HUES64 (cell line): ENCODE measurements at regions not wholly inside any gene's neighbourhood (a gene's known extent, or its start where the extent isn't known, plus 50 kb on each side); places are given as distances from the start of the nearest gene placed in this dataset.

Experiments used
- H3K27ac ChIP-seq: 2 replicates; pipeline ENCODE4 v1.7.0; 2013; ENCODE audit warnings: low read depth, low read length, inconsistent platforms
- H3K27me3 ChIP-seq: 2 replicates; pipeline ENCODE4 v1.6.1; 2013; ENCODE audit warnings: mild to moderate bottlenecking, low read length; ENCODE audit not compliant: insufficient read depth
- H3K36me3 ChIP-seq: 2 replicates; pipeline ENCODE4 v1.6.1; 2013; ENCODE audit warnings: mild to moderate bottlenecking, low read length; ENCODE audit not compliant: insufficient read depth
- H3K4me1 ChIP-seq: 2 replicates; pipeline ENCODE4 v1.6.1; 2013; ENCODE audit warnings: mild to moderate bottlenecking, low read length, moderate library complexity; ENCODE audit not compliant: insufficient read depth
- H3K4me3 ChIP-seq: 2 replicates; pipeline ENCODE4 v1.5.1; 2013; ENCODE audit warnings: mild to moderate bottlenecking, low read length, moderate library complexity
- H3K9ac ChIP-seq: 2 replicates; pipeline ENCODE4 v1.6.1; 2013; ENCODE audit warnings: mild to moderate bottlenecking, low read depth, low read length
- H3K9me3 ChIP-seq: 2 replicates; pipeline ENCODE4 v1.6.1; 2013; ENCODE audit warnings: low read depth, low read length; ENCODE audit not compliant: insufficient read depth
- WGBS: fragments of 150-250, 120-280 bp; methylation state at CpG from one replicate; pipeline ENCODE4 v1.1.7; 2013; ENCODE audit warnings: missing lambda C conversion rate; 5-methylcytosine and 5-hydroxymethylcytosine counted together

DNA sequence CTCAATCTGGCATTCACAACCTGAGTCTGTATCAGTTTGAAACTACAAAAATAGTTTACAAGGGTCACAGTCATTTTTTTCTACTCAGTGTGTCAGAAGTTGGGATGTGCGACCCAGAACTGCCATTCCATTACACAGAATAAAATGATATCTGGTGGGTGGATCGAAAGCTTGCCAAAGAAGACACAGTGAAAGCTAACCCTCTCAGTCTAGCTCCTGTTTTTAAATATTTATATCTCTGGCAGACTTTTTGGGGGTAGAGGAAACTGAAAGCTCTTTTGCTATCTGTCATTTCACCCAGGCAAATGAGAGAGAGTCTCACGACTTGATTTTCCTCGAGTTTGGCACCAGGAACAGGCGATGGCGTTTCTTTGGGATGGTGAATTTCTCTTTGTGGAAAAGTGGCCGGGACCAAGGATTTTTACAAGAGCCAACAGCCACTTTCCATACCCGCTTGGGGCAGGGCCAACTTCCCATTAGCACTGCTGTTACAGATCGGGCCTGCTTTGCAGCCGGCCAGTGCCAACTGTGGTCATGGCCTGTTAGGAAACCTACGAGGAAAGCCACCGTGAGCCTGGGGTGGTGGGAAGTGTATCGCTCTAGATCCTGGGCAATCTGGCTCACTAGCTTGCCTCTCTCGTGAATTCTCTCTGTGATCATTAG, 185.5 kb upstream of the NFIA start:
- Histone ChIP-seq H3K9me3 (no peaks in the 10 kb centered on the region), H3K4me3 (no peak overlapping the region), H3K9ac (no peak overlapping the region), H3K27ac (no peak overlapping the region), H3K27me3 (no peaks in the 10 kb centered on the region), H3K36me3 (no peaks in the 10 kb centered on the region), H3K4me1 (peaks cover 40% of the 10 kb centered on the region)
- WGBS: 93% methylated on average over 14 of the region's 14 CpGs

DNA sequence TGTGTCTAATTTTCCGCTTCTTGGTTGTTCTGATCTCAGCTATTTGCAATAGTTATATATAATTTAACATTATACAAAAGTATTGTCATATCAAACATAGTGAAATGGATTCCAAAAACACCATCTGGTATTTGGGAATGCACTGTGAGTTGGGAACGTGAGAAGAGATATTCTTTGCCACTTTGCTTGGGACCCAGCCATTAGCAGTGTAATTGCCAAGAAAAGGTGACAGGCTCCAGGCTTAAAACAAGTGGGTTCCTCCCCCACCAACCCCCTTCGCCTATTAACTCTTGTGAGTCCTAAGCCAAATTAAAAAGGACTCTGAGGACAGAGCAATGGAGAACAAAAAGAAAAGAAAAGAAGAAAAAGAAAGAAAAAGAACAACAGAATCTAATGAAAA, 186.7 kb upstream of the NFIA start:
- WGBS: 43% methylated on average over 2 of the region's 3 CpGs
- no peaks in the 10 kb centered on the region for H3K27me3 ChIP-seq
- no peak overlapping the region for H3K9ac ChIP-seq
- H3K4me1 ChIP-seq: peaks cover 44% of the 10 kb centered on the region
- no peaks in the 10 kb centered on the region for H3K9me3 ChIP-seq
- no peaks in the 10 kb centered on the region for H3K36me3 ChIP-seq
- H3K4me3 ChIP-seq: no peak overlapping the region
- no peak overlapping the region for H3K27ac ChIP-seq

DNA sequence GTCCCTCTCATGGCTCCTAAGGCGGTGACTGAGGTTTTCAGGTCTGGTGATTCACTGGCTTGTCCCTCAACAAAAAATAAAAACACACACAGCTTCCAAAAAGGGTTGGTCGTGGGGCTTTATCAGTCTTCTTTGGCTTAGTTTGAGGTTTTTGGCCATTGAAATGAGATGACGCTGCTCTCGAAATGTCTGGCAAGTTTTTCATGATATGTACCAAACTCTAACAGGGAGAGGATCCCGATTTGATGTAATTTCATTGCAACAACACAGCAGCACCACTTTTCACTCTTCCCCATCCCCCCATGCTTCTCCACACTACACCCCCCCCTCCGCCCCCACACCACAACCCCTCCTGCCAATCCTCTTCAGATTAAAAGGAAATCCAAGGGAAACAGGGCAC, 187.1 kb upstream of the NFIA start:
- peaks cover 48% of the 10 kb centered on the region for H3K4me1 ChIP-seq
- H3K36me3 ChIP-seq: no peaks in the 10 kb centered on the region
- H3K9me3 ChIP-seq: no peaks in the 10 kb centered on the region
- H3K27me3 ChIP-seq: no peaks in the 10 kb centered on the region
- H3K4me3 ChIP-seq: no peak overlapping the region
- WGBS: 75% methylated on average over 6 of the region's 6 CpGs
- peak overlapping the region; percentile 16; the same call in 1 of the 2 replicates for H3K27ac ChIP-seq
- H3K9ac ChIP-seq: no peak overlapping the region

DNA sequence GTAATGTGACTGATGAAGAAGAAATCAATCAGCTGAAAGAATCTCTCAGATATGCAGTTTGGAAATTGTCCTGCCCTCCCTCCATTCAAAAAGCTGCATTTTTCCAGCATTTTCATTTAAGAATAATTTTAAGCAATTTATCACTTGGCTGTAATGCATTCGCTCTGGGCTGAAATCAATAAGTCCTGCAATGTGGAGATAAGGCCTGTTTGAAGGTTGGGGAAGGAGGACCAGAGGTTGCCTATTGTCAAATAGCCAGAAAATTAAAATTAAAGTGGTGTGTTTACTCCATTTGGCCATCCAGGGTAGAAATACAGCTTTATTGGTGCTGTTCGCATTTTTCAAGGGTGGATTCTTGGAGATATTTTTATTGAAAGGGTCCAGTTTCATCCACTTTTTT, 187.6 kb upstream of the NFIA start:
- H3K27ac ChIP-seq: 0 out of 2 replicates have a peak overlapping the region, but pooled peaks have one; percentile 16
- H3K36me3 ChIP-seq: no peaks in the 10 kb centered on the region
- no peaks in the 10 kb centered on the region for H3K9me3 ChIP-seq
- no peaks in the 10 kb centered on the region for H3K27me3 ChIP-seq
- no peak overlapping the region for H3K9ac ChIP-seq
- H3K4me1 ChIP-seq: peaks cover 49% of the 10 kb centered on the region
- no peak overlapping the region for H3K4me3 ChIP-seq
- WGBS: 85% methylated on average over 2 of the region's 2 CpGs

DNA sequence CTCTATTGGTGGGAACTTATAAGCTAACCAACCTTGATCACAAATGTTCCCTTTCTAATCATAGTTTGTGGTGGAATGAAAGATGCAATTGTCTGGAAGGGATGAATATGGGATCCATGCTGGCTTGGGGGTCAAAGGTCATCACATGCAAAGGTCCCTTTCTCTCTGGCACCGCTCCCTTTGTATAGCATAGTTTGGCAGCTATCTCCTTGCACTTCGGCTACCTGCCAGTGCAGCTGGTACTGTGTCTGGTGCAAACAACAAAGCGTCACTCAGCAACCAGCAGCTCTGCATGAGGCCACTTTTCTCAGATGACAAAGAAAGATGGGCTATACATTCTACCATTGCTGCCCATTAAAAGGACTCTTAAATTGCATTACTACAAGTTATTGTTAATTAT, 188.2 kb upstream of the NFIA start:
- Histone ChIP-seq H3K9me3 (no peaks in the 10 kb centered on the region), H3K9ac (no peak overlapping the region), H3K27ac (no peak overlapping the region), H3K4me1 (peaks cover 49% of the 10 kb centered on the region), H3K27me3 (no peaks in the 10 kb centered on the region), H3K4me3 (no peak overlapping the region), H3K36me3 (no peaks in the 10 kb centered on the region)
- WGBS: 73% methylated on average over 3 of the region's 3 CpGs

DNA sequence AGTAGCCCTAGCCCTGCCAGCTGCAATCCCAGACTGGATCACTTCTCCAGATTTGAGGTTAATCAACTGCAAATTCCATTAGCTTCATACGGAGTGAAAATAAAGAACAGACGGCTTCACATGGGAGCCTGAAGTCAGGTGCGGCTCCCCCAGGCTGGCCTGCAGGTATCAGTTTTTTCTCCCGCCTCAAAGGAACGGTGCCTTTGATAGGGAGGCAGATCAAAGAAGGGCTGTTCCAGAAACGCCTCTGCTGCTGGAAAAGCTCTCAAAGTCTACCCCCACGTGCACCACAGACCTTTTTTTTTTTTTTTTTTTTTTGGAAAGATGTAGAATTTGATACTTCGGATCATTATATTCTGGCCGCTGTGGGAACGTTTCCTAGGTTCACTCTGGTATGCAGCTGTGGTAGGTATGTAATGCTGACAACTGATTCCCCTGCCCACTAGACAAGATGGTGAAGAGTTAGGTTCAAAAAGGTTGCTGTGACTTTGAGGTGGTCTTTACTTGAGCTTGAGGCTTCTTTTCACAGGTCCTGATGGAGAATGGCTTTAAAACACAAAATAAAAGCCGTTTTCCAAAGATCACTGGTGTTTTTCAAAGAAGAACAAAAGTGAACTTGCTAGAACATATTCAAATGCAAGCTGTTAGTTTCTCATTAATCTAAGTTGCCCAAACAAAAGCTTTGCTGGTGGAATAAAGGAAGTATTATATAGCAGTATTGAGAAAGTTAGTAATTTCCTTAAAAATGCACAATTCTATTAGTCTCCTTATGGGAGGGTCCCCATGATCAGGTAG, 189.0 kb upstream of the NFIA start:
- Histone ChIP-seq H3K4me3 (no peak overlapping the region), H3K9me3 (no peaks in the 10 kb centered on the region), H3K36me3 (no peaks in the 10 kb centered on the region), H3K9ac (no peak overlapping the region), H3K27ac (no peak overlapping the region), H3K27me3 (no peaks in the 10 kb centered on the region), H3K4me1 (peaks cover 49% of the 10 kb centered on the region)
- WGBS: 54% methylated on average over 9 of the region's 11 CpGs

DNA sequence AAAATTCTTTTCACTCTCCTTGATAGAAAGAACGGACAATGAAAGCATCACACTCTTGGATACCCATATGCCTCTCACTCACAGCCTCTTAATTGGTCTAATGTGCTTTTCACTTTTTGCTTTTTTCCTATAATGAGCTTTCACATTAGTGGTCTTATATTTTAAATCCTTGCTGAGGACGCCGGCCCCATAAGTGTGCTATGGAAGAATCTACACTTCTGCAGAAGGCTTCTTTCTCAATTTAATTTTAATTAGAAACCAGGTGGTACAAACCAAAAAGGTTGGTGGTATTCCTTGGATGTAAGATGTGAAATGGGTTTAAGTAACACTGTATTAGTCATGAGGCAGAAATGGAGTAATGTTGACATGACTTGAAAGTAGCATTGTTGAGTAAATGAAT, 190.6 kb upstream of the NFIA start:
- Histone ChIP-seq H3K27me3 (no peaks in the 10 kb centered on the region), H3K4me3 (no peak overlapping the region), H3K9me3 (no peaks in the 10 kb centered on the region), H3K4me1 (peaks cover 57% of the 10 kb centered on the region), H3K9ac (no peak overlapping the region), H3K27ac (no peak overlapping the region), H3K36me3 (no peaks in the 10 kb centered on the region)
- WGBS: 93% methylated on average over 1 of the region's 3 CpGs

DNA sequence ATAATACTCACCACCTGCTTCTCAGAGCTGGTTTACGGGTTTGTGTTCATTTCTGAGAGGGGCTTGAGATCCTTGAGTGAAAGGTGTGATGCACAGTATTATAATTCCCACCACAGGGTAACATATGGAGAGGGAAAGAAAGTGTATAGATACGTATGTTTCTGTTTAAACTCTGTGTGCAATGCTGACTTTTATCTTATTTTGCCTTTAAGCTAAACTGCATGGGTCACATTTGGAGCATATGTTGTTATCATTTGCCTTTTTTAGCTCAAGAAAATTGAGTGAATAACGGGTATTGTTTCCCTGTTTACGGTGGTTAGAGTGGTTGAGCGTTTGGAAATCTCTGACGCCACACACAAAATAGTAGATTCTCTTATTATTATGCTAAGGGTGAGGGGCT, 191.1 kb upstream of the NFIA start:
- H3K36me3 ChIP-seq: no peaks in the 10 kb centered on the region
- no peaks in the 10 kb centered on the region for H3K9me3 ChIP-seq
- no peak overlapping the region for H3K4me3 ChIP-seq
- H3K4me1 ChIP-seq: peaks cover 61% of the 10 kb centered on the region
- 87% methylated on average over 4 of the region's 6 CpGs for WGBS
- no peak overlapping the region for H3K27ac ChIP-seq
- H3K27me3 ChIP-seq: no peaks in the 10 kb centered on the region
- no peak overlapping the region for H3K9ac ChIP-seq

DNA sequence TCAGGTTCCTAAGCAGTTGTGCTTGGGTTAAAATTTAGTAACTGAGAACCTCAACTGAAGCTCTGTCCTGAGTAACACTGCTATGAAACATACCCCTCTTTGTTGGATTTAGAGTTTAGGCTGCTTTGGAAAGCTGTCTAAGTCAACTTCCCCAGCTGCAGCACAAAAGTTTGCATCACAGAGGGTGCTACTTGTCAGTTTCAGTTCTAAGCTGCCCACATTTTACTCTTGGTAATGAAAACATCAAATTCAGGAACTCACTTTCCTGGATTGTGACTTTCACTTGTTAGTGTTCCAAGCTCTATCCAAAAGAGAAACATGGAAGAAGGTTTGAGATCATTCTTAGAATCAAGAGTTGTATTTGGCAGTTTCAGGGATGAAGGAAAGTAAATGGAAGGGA, 191.7 kb upstream of the NFIA start:
- H3K27ac ChIP-seq: no peak overlapping the region
- no peaks in the 10 kb centered on the region for H3K9me3 ChIP-seq
- H3K4me3 ChIP-seq: no peak overlapping the region
- no peaks in the 10 kb centered on the region for H3K36me3 ChIP-seq
- H3K27me3 ChIP-seq: no peaks in the 10 kb centered on the region
- peaks cover 62% of the 10 kb centered on the region for H3K4me1 ChIP-seq
- H3K9ac ChIP-seq: no peak overlapping the region

DNA sequence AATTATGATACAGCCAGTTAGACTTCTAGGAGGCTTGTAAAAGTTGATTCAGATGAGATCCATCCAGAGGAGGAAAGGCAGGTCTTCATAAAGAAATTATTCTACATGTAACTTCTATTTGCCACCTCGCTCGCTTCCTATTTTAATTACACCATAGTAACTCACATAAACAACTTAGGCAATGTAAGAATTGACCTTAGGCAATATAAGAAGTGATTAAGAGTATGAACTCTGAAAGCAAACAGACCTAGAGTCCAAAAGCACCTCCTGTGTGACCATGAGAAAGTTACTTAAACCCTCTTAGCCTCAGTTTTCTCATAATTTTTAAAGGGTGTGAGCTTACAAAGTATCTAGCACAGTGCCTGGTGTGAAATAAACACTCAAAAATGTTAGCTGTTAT, 192.7 kb upstream of the NFIA start:
- no peak overlapping the region for H3K27ac ChIP-seq
- H3K36me3 ChIP-seq: no peaks in the 10 kb centered on the region
- peaks cover 55% of the 10 kb centered on the region for H3K4me1 ChIP-seq
- H3K4me3 ChIP-seq: no peak overlapping the region
- WGBS: no CpG with 5 or more reads among the region's 2 CpGs
- no peaks in the 10 kb centered on the region for H3K9me3 ChIP-seq
- H3K9ac ChIP-seq: no peak overlapping the region
- no peaks in the 10 kb centered on the region for H3K27me3 ChIP-seq

DNA sequence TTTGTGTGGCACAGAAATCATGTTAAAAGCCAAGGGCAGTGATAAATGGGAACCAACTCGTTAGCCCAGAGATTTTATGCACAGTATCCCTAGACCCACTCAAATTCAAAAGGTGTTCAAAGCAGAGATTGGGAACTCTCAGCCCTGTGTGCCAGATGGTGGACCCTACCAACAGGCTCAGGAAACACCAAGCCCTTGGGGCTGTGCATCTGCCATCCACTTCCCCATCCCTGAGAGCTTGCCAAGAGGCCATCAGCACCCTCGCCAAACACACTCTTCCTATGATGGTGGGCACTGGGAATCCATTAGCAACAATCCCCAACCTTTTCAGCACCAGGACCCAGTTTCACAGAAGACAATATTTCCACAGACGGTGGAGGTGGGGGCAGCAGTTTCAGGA, 194.2 kb upstream of the NFIA start:
- WGBS: 97% methylated on average over 3 of the region's 3 CpGs

More for the DNA sequence above, 194.2 kb upstream of the NFIA start:
- Histone ChIP-seq H3K36me3 (no peaks in the 10 kb centered on the region), H3K27ac (no peak overlapping the region), H3K27me3 (no peaks in the 10 kb centered on the region), H3K9ac (no peak overlapping the region), H3K4me1 (peaks cover 39% of the 10 kb centered on the region), H3K9me3 (no peaks in the 10 kb centered on the region), H3K4me3 (no peak overlapping the region)
